ENCODE measurements at regions not wholly inside any gene's neighbourhood (a gene's known extent, or its start where the extent isn't known, plus 50 kb on each side); places are given as distances from the start of the nearest gene placed in this dataset.

- Histone ChIP-seq H3K4me1 (no peaks in the 10 kb centered on the region), H3K4me3 (no peak overlapping the region), H3K27ac (no peak overlapping the region), H3K27me3 (no peaks in the 10 kb centered on the region), H3K36me3 (no peaks in the 10 kb centered on the region), H3K9me3 (peaks cover 0 to 3% (median 0%) of the 10 kb centered on the region in 11 donors)
- ATAC-seq, result no peak
- DNase-seq, result no peak
- 96 to 100% methylated on average over 1 of the region's 1 CpG for WGBS, 2 donors
- no peak for TF ChIP-seq CTCF (IDR thresholded peaks at IDR 0.05)
- intact Hi-C loops (cut with DNase I), result loop anchor here in 1 of 10 donors (10.0 kb wide), 1 partner anchor 53 kb away; no protein-coding TSS in a partner anchor
Measured at GRCh38 chr12:58761308-58761707, 159.0 kb downstream of the LRIG3 start.

- WGBS, 2 donors, result 63 to 77% methylated on average over 6 of the region's 6 CpGs
- H3K9me3 ChIP-seq, result peaks cover 0 to 10% (median 0%) of the 10 kb centered on the region in 11 donors
- no peaks in the 10 kb centered on the region for H3K36me3 ChIP-seq
- H3K27me3 ChIP-seq, result no peaks in the 10 kb centered on the region
- TF ChIP-seq CTCF (IDR thresholded peaks at IDR 0.05), result no peak
- DNase-seq, result no peak
- H3K4me3 ChIP-seq, result no peak overlapping the region
- intact Hi-C loops (cut with DNase I), result loop anchor here in 1 of 10 donors (10.0 kb wide), 1 partner anchor 50 kb away; no protein-coding TSS in a partner anchor
- no peaks in the 10 kb centered on the region for H3K4me1 ChIP-seq
- H3K27ac ChIP-seq, result no peak overlapping the region
- ATAC-seq, result no peak
Measured at GRCh38 chr12:58764100-58764953, 156.0 kb downstream of the LRIG3 start.

GRCh38 chr12:58765076-58765475, 155.2 kb downstream of the LRIG3 start:
- Histone ChIP-seq H3K36me3 (no peaks in the 10 kb centered on the region), H3K27me3 (no peaks in the 10 kb centered on the region), H3K27ac (no peak overlapping the region), H3K4me1 (no peaks in the 10 kb centered on the region), H3K9me3 (peaks cover 0 to 16% (median 0%) of the 10 kb centered on the region in 11 donors), H3K4me3 (no peak overlapping the region)
- intact Hi-C loops (cut with DNase I), result loop anchor here in 1 of 10 donors (10.0 kb wide), 1 partner anchor 50 kb away; no protein-coding TSS in a partner anchor
- no peak for DNase-seq
- WGBS, 2 donors, result 42 to 44% methylated on average over 2 of the region's 2 CpGs
- no peak for ATAC-seq
- no peak for TF ChIP-seq CTCF (IDR thresholded peaks at IDR 0.05)

GRCh38 chr12:58765653-58766512, 154.4 kb downstream of the LRIG3 start:
- WGBS, 2 donors, result 70 to 71% methylated on average over 4 of the region's 4 CpGs
- H3K27ac ChIP-seq, result peak overlapping the region in 1 of 10 donors; percentile 19

More at GRCh38 chr12:58765653-58766512, 154.4 kb downstream of the LRIG3 start:
- DNase-seq, result no peak
- Histone ChIP-seq H3K4me1 (no peaks in the 10 kb centered on the region), H3K36me3 (no peaks in the 10 kb centered on the region), H3K4me3 (no peak overlapping the region), H3K9me3 (peaks cover 0 to 22% (median 0%) of the 10 kb centered on the region in 11 donors), H3K27me3 (no peaks in the 10 kb centered on the region)
- intact Hi-C loops (cut with DNase I), result loop anchor here in 1 of 10 donors (10.0 kb wide), 1 partner anchor 49 kb away; no protein-coding TSS in a partner anchor
- peak in 3 of 8 donors; percentile 30 to 91 (median 88) for ATAC-seq
- TF ChIP-seq CTCF (IDR thresholded peaks at IDR 0.05), result no peak
